SU-DHL-6 (cell line): ENCODE measurements at regions not wholly inside any gene's neighbourhood (a gene's known extent, or its start where the extent isn't known, plus 50 kb on each side); places are given as distances from the start of the nearest gene placed in this dataset.

ENCODE experiments used
- H2AFZ ChIP-seq: fragments of 200-600 bp; sonication (generic); 2 replicates; pipeline ENCODE4 v1.6.1; 2014; ENCODE audit warnings: low read depth, mild to moderate bottlenecking, moderate library complexity, mixed read lengths, antibody characterized with exemption, low read length; ENCODE audit not compliant: severe bottlenecking
- H3F3A ChIP-seq: fragments of 200-600 bp; shearing (Covaris generic); 2 replicates; pipeline ENCODE4 v1.6.0; 2016; ENCODE audit warnings: antibody characterized with exemption, mild to moderate bottlenecking; ENCODE audit not compliant: insufficient read depth
- H3K27ac ChIP-seq: fragments of 200-600 bp; sonication (generic); 2 replicates; pipeline ENCODE4 v1.5.1; 2016; ENCODE audit warnings: low read depth, mild to moderate bottlenecking, low read length, moderate library complexity, mixed read lengths
- H3K27me3 ChIP-seq: fragments of 200-600 bp; sonication (generic), shearing (Covaris generic); 2 replicates; pipeline ENCODE4 v1.6.0; 2014; ENCODE audit warnings: mild to moderate bottlenecking, low read length
- H3K36me3 ChIP-seq: fragments of 200-600 bp; sonication (generic); 2 replicates; pipeline ENCODE4 v1.6.1; 2014; ENCODE audit warnings: mild to moderate bottlenecking, low read length, mixed read lengths
- H3K4me2 ChIP-seq: fragments of 300-600, 200-600 bp; shearing (Covaris generic), sonication (generic); 2 replicates; pipeline ENCODE4 v1.6.0; 2014; ENCODE audit warnings: low read length, low read depth, mild to moderate bottlenecking; ENCODE audit not compliant: poor library complexity, severe bottlenecking
- H3K4me3 ChIP-seq: fragments of 200-600 bp; sonication (generic); 2 replicates; pipeline ENCODE4 v1.5.1; 2014; ENCODE audit warnings: antibody characterized with exemption, low read length, mild to moderate bottlenecking, mixed read lengths; ENCODE audit not compliant: insufficient read depth, poor library complexity, severe bottlenecking
- H3K79me2 ChIP-seq: fragments of 200-600 bp; sonication (generic); 2 replicates; pipeline ENCODE4 v1.6.1; 2014; ENCODE audit warnings: mild to moderate bottlenecking, low read length, moderate library complexity; ENCODE audit not compliant: insufficient read depth
- H3K9ac ChIP-seq: fragments of 200-600 bp; sonication (generic); 2 replicates; pipeline ENCODE4 v1.7.0; 2014; ENCODE audit warnings: mild to moderate bottlenecking, low read length
- H3K9me2 ChIP-seq: fragments of 200-600 bp; sonication (generic); replicated peaks from 2 replicates; pipeline ENCODE4 v1.6.1; 2014; ENCODE audit warnings: low read length; ENCODE audit not compliant: insufficient read depth
- H3K9me3 ChIP-seq: fragments of 200-600 bp; sonication (generic); 2 replicates; pipeline ENCODE4 v1.6.1; 2014; ENCODE audit warnings: low read length, mixed read lengths; ENCODE audit not compliant: insufficient read depth
- H4K20me1 ChIP-seq: fragments of 200-600 bp; sonication (generic); 2 replicates; pipeline ENCODE4 v1.6.1; 2014; ENCODE audit warnings: low read depth, mild to moderate bottlenecking, antibody characterized with exemption, low read length, moderate library complexity, mixed read lengths
- EZH2phosphoT487 ChIP-seq: fragments of 200-600 bp; sonication (generic), shearing (Covaris generic); conservative IDR thresholded peaks from 2 replicates; pipeline ENCODE4 v1.6.1; 2018; ENCODE audit warnings: mild to moderate bottlenecking, antibody characterized with exemption, low read length, moderate library complexity, mixed read lengths
- TF ChIP-seq, protein P1 (sequence below): fragments of 200-600 bp; sonication (generic); IDR thresholded peaks from one replicate; pipeline ENCODE4 v1.5.1; 2017; ENCODE audit warnings: antibody characterized with exemption, mild to moderate bottlenecking, low read length, moderate library complexity; ENCODE audit not compliant: insufficient read depth, poor library complexity, severe bottlenecking

- H3K9ac ChIP-seq, result no peak overlapping the region
- no peaks in the 10 kb centered on the region for H3K79me2 ChIP-seq
- no peaks in the 10 kb centered on the region for H3K27me3 ChIP-seq
- H3K9me3 ChIP-seq, result no peaks in the 10 kb centered on the region
- TF ChIP-seq EZH2phosphoT487, result no peak
- TF ChIP-seq, protein P1, sequence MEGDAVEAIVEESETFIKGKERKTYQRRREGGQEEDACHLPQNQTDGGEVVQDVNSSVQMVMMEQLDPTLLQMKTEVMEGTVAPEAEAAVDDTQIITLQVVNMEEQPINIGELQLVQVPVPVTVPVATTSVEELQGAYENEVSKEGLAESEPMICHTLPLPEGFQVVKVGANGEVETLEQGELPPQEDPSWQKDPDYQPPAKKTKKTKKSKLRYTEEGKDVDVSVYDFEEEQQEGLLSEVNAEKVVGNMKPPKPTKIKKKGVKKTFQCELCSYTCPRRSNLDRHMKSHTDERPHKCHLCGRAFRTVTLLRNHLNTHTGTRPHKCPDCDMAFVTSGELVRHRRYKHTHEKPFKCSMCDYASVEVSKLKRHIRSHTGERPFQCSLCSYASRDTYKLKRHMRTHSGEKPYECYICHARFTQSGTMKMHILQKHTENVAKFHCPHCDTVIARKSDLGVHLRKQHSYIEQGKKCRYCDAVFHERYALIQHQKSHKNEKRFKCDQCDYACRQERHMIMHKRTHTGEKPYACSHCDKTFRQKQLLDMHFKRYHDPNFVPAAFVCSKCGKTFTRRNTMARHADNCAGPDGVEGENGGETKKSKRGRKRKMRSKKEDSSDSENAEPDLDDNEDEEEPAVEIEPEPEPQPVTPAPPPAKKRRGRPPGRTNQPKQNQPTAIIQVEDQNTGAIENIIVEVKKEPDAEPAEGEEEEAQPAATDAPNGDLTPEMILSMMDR, result no peak
- no peaks in the 10 kb centered on the region for H3F3A ChIP-seq
- no peaks in the 10 kb centered on the region for H3K9me2 ChIP-seq
- no peaks in the 10 kb centered on the region for H4K20me1 ChIP-seq
- H3K36me3 ChIP-seq, result no peaks in the 10 kb centered on the region
- H3K27ac ChIP-seq, result no peak overlapping the region
- no peak overlapping the region for H2AFZ ChIP-seq
- H3K4me3 ChIP-seq, result no peak overlapping the region
- H3K4me2 ChIP-seq, result no peak overlapping the region
These were observed 191.8 kb upstream of the SUCLG2 start for GRCh38 chr3:67846166-67846565.

DNA sequence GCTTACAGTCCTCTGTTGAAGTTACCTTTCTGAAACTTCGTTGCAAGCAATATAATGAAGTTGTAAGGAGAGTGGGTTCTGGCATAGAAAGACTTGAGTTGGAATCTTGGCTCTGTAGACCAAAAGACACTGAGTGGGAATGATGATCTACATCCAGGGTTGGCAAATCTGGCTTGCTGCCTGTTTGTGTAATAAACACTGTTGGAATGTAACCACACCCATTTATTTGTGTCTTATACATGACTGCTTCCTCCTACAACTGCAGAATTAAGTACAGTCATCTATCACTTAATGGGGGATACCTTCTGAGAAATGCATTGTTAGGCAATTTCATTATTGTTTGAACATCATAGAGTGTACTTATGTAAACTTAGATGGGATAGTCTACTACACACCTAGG lies 178.4 kb upstream of the SUCLG2 start:
- TF ChIP-seq, protein P1, result no peak
- no peaks in the 10 kb centered on the region for H3K9me3 ChIP-seq
- H3K4me2 ChIP-seq, result no peak overlapping the region
- no peaks in the 10 kb centered on the region for H4K20me1 ChIP-seq
- no peaks in the 10 kb centered on the region for H3K27me3 ChIP-seq
- H3K27ac ChIP-seq, result no peak overlapping the region
- H3K9me2 ChIP-seq, result no peaks in the 10 kb centered on the region
- no peaks in the 10 kb centered on the region for H3F3A ChIP-seq
- H3K9ac ChIP-seq, result no peak overlapping the region
- H3K4me3 ChIP-seq, result no peak overlapping the region
- H3K79me2 ChIP-seq, result no peaks in the 10 kb centered on the region
- no peak overlapping the region for H2AFZ ChIP-seq
- H3K36me3 ChIP-seq, result no peaks in the 10 kb centered on the region

DNA sequence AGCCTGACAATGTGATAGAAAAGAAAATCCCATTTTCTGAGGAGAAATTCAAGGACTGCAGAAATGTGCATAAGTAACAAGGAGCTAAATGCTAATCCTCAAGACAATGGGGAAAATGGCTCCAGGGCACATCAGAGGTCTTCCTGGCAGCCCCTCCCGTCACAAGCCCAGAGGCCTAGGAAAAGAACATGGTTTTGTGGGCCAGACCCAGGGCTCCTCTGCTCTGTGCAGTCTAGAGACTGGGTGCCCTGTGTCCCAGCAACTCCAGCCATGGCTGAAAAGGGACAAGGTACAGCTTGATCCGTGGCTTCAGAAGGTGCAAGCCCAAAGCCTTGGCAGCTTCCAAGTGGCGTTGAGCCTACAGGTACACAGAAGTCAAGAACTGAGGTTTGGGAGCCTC lies 176.8 kb upstream of the SUCLG2 start:
- TF ChIP-seq, protein P1, result no peak
- TF ChIP-seq EZH2phosphoT487, result no peak
- Histone ChIP-seq H3F3A (no peaks in the 10 kb centered on the region), H3K4me3 (no peak overlapping the region), H2AFZ (no peak overlapping the region), H3K79me2 (no peaks in the 10 kb centered on the region), H3K36me3 (no peaks in the 10 kb centered on the region), H4K20me1 (no peaks in the 10 kb centered on the region), H3K27me3 (no peaks in the 10 kb centered on the region), H3K27ac (no peak overlapping the region), H3K9me3 (no peaks in the 10 kb centered on the region), H3K9ac (no peak overlapping the region), H3K9me2 (no peaks in the 10 kb centered on the region), H3K4me2 (no peak overlapping the region)
